Glomerular visceral epithelial cell (primary cell): ENCODE measurements at regions not wholly inside any gene's neighbourhood (a gene's known extent, or its start where the extent isn't known, plus 50 kb on each side); places are given as distances from the start of the nearest gene placed in this dataset.

ENCODE experiments used
- DNase-seq: peaks from one replicate; pipeline ENCODE4 v3.0.0-alpha.2; 2016; ENCODE audit errors: extremely low spot score

DNA sequence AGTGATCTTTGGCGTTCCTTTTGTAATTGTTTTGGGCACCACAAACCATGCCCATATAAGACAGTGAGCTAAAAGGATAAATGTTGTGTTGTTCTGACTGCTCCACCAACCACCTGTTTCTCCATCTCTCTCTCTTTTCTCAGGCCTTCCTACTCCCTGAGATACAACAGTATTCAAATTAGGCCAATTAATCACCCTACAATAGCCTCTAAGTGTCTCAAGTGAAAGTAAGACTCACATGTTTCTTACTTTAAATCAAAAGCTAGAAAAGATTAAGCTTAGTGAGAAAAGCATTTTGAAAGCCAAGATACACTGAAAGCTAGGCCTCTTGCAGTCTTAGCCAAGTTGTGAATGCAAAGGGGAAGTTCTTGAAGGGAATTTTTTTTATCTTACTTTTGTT is 268.8 kb upstream of the NREP start:
- no peak for DNase-seq

DNA sequence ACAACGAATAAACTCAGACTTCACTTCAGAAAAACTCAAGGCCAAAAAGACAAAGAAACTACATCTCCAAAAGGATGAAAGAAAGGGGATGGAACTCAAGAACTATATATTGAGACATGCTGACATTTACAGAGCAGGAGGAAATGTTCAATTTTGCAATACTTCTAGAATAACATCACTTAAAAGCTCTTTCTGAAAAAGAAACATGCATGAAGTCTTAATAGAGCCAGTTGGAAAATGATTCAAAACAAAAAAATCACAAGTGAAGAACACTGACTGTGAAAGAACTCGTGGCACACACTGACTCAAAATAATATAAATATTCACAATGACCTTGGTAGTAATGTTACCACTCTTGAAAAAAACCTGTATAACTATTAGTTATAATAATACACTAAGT is 267.8 kb upstream of the NREP start:
- DNase-seq: no peak

DNA sequence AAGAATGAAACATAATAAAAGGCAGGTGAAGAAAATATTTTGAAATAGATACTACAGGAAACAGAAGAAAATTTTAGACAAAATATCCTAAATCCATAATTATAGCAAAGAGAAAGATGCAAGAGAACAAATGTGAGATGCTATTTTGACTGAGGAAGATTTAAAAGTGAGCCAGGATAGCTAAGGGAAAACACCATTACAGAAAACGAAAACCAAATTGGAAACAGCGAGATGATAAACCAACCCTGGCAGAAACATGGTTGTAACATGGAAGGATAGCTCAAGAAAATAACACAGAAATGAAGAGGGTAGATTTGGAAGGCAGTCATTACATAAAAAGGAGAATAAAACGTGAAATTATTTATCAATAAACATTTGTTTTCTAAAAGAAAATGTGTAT is 267.2 kb upstream of the NREP start:
- no peak for DNase-seq

DNA sequence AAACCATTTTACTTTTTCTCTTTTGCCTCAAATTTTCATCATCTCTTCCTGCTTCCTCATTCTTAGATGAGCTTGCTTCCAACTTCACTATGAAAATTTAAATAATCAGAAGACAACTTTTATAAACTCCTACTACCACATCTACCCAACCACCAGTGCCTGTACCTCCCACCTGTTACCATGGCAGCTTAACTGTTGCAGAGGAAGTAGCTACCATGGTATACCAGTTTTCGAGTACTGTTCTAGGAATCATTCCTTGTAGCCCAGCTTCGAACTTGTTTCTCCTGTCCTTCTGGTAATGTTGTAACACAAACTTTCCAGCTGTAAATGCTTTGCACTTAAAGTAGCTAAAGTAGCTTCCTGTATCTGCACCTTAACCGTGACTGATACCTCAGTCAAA is 266.8 kb upstream of the NREP start:
- DNase-seq: no peak

DNA sequence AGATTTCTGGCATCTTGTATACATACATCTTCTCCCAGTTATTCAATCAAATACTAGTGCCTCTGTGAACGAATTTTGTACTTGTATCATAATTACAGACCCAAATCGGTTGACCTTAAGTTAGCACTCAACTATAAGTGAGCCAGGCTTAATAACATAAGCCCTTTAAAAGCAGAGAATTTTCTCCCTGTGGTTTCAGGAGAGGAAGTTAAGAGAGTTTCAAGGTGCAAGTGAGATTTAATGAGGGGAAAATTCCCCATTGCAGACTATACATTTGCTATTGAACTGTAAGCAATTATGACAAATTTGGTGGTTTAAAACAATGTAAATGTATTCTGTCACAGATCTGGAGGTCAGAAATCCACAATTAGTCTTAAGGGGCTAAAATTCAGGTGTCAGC is 261.9 kb upstream of the NREP start:
- no peak for DNase-seq

DNA sequence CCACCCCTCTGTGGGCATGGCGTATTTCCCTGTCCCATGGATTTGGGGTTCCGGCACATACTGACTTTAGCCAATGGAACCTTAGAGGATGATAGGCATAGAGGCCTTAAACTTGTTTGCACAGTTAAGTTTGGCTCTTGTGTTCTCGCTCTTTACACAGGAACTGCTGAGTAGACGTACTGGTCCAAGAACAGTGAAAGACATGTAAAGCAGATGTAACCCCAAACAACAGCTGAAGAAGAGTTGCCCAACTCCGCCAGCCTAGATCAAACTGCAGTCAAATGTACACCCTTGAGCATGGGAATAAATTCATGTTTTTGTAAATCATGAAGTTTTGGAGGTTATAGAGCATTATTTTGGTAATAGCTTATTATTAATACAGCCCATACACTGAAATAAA is 260.0 kb upstream of the NREP start:
- no peak for DNase-seq

DNA sequence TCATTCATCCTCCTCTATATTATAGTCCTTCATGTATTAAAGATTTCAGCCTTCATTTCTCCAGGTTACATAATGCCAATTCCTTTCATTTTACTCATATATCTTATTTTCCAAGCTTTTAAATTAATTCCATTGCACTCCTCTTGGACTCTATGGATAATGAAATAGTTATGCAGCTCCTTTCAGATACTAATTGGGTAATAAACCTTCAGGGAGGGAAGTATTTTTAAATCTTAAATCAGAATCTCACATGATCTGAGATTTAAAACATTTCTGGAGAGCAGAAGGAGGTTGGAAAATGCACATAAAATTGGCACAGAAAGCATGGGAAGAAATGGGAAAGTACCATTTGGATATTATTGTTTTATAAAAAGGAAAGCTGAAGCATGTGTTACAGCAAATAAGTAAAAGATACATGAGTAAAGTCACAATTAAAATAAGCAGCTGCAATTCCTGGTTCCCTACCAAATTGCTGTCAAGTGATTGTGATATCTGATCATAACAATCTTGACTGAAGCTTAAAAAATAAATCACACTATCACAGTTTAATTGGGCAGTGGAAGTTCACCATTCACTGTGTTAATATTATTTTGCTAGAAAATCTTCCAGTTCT is 257.9 kb upstream of the NREP start:
- DNase-seq: no peak

DNA sequence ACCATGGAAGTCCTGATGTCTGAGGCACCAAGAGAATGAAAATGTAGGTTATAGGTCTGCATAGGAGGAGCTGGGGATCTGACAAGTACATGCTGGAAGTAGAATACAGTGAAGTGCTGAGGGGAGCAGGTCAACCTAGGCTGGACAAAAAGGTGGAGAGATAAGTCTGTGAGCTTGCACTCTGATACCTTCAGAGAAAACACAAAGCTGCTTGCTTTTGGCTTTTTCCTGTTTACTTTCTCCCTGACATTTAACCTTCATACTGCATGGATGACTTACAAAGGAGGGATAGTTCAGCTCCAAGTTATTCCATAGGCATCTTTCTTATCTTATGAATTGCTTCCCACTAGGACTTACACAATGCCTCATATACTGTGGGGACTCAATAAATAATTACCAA is 256.7 kb upstream of the NREP start:
- no peak for DNase-seq

DNA sequence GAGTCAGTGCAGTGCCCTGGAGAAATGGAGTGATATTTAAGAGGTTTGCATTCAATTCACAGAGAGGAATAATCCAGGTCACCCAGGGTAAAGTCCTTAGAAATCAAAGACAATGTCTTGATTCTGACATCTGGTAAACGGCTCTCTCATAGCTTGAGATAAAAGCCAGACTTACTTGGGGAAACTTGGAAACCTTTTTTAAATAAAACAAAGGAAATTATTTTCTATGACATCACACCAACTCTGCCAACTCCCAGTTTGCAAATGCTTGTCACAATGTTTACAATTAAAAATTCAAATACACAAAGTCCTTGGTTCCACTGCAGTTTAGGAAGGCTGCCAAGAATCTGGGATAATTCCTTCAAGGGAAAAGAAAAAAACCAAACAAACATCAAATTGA is 255.1 kb upstream of the NREP start:
- DNase-seq: no peak

DNA sequence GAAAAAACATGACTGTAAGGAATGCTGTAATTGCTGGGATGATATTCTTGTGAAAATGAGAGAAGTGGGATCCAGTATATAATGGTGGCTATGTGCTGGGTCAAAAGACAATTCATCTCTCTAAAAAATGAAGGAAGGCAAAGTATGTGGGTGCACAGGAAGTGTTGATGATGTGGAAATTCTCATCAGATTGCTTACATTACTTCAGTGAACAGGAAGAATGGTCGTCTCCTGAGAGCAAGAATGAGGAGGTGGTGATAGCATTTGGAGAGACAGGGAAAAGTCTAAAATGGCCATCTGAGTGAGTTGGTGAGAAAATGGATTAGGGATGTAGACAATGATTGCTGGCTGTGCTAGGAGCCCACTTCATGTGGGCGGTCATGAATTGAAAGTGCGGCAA is 253.5 kb upstream of the NREP start:
- DNase-seq: no peak

DNA sequence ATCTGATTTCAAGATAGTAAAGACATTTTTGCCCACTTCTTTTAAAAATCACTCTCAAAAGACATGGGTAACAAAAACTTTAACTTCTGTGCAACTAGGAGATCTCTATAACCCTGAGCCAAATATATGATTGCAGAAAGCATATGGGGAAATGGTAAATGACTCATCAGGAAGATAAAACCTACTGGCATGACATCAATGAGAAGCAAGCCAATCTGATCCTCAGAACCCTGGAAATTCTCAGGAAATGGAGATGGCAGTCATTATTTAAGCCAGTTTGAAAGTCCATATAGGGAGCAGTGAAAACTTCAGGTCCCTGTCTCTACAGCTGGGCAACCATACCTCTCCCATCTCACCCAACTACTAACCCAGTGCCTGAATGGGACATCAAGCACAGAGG is 249.7 kb upstream of the NREP start:
- DNase-seq: peak; percentile 23

DNA sequence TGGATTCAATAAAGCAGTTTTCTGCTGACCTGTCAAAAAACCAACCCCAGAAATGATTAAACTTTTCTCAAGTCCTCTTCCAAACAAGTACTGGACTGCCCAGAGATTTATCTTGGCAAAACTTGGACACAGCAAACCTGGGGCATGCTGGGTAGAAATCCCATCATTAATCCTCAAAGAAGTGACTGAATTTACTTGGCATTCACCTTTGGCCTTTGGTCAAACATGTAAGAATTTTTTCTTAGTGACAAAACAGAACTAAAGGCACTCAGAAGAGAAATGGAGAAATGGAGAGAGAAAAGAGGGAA is 248.6 kb upstream of the NREP start:
- peak; percentile 55 for DNase-seq

DNA sequence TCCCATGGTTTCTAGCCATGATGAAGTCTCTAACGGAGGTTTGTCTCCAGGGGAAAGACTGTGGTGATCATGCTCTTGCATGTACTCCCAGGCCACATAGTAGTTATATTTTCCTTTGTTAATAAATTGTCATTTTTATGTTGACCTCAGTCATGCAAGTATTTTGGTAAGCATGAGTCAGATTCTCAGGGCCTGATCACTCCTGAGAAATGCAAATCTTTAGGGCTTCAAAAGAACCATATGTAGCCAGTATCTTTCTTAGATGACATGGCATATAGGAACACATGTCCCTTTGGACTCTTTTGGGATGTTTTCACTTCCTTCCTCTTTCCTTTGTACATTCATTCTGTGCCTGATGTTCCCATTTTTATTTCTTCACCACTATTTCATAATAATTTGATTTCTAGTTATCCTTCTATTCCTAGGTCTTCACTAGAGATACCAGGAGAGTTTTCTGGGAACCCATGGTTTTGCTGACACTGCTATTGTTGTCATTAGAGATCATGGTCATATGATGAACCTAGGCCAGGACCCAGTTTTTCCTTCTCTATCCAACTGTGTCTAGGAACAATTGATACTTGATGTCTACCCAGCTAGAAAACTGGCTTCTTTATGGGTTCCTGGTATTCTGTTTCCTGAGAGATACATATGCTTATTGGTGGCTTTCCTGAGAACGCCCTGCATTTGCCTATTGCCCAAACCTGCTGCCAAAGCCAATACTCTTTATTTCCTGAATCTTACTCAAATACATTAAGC is 248.1 kb upstream of the NREP start:
- DNase-seq: peak; percentile 72

DNA sequence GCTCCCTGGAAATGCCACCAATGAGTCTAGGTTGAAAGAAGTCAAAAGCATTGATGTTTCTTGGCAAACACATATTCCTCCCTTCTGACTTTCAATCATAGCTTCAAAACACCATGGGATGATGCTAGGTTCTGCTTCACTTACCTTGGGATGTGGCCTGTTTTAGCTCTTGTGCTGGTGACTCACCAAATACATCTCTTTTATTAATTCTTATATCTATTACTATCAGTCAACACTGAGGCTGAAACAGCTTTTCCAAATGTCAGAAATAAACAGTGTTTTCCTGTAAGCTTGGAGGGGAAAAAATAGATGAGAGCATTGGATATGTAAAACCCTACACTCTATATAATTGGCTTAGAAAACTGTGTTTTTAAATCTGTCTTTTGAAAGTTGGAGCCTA is 245.4 kb upstream of the NREP start:
- DNase-seq: peak; percentile 56

DNA sequence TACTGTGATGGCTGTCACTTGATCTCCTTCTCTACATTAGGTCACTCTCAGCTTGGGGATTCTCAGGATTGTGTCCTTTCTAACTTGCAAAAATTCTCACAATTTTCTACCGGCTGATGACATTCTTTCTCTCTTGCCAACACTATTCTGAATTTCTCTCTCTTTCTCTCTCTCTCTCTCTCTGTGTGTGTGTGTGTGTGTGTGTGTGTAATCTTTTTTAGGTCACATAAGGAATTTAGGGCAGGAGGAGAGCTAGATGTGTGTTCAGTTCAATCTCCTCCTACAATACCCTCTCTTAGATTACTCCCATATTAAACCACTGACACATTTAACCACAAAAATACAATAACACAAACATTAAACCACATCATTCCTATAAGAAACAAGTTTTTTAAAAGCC is 242.3 kb upstream of the NREP start:
- DNase-seq: peak; percentile 42

DNA sequence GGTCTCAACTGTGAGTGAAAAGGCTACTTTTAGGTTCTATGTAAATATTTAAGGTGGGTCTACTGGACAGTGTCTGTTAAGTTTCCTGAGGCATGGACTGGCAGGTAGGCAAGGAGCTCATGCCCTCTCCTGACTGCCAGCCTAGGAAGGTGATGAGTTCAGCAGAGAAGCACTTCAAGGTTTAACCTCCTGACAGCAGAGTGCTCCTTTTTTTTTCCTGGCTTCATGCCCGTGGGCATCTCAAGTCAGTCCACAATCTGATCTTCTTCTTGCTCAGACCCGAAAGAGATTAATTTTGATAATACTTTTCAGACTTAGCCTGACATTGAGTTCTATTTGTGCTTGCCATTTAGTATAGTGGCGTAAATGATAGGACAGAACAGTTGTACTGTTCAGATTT is 241.9 kb upstream of the NREP start:
- peak; percentile 70 for DNase-seq

DNA sequence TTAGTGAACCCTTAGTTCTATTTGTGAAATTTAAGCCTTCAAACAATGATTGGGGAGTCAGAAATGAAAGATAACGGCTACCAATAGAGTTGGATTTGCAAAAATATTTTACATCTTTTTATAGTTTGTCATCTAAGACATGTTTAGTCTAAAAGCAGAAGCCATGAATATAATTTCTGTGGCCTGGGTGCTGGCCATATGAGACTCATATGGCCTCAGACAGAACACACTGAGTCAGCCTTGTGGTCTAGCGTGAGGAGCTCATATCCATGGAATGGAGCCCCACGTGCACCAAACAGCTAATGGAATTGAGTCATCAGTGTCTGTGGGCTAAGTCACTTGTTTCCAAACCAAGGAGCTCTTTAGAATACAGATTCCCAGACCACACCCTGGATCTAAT is 240.7 kb upstream of the NREP start:
- DNase-seq: peak; percentile 98

DNA sequence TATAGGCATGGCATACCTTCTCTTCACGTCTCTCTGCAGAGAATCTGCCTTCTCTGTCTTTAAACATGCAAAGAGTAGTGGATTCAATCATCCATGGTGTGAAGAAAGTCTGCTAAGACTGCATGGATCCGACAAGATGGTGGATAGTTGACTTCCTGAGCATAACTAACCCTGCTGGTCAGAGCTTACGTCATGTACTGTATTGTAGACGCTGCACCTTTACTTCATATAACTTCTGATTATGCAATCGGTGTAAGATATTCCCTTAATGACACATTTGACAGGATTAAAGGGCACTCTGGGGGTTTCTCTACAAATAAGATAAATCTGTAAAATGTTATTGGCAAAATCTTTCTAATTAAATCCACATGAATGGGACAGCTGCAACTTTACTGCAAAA is 240.3 kb upstream of the NREP start:
- DNase-seq: peak; percentile 49

DNA sequence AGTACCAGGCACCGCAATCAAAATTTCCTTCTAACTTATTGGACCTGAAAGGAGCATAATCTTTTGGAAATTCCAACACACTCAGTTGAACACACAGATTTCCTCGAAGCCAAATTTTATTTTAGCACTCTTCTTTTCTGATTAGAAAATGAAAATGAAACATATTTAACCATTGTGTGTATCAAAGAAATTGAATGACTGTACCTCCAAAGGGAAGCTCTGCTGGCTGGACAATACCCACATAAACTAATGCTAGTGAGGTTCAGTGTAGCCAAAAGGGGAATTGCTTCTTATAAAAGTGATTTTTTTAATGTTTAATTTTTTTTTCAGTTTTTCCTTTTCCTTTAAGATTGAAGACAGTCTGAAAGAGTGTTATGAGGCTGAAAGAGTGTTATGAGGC is 239.6 kb upstream of the NREP start:
- no peak for DNase-seq

DNA sequence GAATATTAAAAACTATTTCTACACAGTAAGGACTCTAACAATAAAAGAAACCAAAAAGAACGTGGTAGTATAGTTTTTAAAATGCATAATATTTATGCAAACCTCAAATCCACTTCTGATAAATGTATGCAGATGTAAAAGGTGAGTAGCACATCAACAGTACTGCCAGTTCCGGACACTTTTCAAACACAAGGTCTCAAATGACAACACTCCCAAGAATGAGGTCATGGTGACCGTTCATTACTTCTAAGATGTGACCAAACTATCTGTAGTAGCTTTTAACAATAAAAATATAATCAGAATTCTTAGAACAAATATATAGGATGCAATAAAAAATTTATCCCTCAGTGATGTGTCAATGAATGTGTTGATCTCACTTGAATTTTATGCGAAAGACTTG is 238.7 kb upstream of the NREP start:
- DNase-seq: no peak

DNA sequence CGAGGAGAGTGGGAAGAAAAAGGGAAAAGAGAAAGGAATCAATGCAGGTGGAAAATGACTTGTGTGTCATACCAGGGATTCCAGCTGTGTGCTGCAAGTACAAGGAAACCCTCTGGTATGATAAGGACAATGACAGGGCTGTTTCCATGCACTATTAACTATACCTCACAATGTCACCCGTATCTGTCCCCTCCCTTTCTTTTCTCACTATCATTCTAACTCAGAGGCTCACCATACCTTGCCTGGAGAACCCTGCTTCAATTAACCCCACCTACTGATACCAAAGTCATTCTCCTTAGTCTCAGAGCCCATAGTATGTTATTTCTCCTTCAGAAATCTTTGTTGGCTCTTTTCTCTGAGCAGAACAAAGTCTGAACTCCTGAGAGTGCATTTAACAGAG is 236.2 kb upstream of the NREP start:
- no peak for DNase-seq

DNA sequence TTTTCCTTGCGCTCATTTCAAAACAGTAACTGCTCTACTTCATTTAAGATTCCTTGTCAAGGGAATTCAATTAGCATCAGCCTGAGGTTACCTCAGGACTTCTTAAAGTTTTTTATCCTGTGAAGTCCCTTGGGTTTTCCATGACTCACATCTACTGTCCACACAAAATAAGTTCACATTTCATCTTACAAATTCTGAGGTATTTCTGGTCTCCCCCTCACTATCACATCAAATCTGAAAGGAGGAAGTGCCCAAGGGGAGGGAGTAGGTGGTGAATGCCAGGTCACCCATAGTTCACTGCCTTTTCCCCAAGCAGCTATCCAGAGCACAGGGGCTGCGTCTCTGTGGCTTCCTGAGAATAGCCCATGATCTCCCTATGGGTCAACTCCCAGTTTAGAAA is 227.1 kb upstream of the NREP start:
- DNase-seq: peak; percentile 90

DNA sequence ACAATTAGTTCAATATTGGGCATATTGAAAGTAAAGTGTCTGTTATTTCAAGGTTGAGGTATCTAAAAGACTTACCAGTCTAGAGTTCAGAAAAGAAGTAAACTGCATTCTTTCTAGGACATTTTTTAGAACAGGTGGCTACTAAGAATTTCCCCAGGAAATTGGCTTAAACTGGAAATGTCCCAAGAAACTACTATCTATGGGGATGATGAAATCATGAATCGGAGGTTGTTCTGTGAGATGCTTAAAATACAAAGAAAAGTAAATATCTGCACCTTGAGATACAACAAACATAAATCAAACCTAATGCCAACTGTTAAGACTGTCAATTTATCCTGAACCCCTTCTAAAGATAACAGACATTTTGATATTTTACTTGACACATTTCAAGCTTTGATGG is 226.5 kb upstream of the NREP start:
- peak; percentile 11 for DNase-seq

DNA sequence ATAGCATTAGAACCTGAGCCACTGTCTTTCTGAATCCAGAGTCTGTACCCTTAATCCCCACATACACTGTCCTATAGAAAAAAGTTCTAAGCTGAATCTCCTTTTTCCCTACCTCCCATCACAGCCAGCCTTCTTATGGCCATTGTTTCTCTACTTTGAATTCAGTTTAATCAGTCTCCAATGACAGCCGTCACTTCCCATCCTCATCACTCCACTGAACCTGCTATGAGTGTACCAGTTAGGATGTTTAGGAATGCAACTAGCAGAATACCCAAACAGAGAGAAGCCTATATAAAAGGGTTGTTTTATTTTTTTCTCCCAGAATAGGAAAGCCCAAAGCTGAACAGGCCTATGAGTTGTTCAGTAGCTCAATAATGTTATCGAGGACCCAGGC is 220.4 kb upstream of the NREP start:
- DNase-seq: no peak
